Fibroblast of mammary gland (primary cell): ENCODE measurements at regions not wholly inside any gene's neighbourhood (a gene's known extent, or its start where the extent isn't known, plus 50 kb on each side); places are given as distances from the start of the nearest gene placed in this dataset.

Experiments used
- DNase-seq: peaks from one replicate; pipeline ENCODE4 v3.0.0-alpha.2; 2010; ENCODE audit warnings: low read depth
- H3K4me3 ChIP-seq: 2 replicates; pipeline ENCODE4 v1.5.1; 2011; ENCODE audit warnings: low read depth, mild to moderate bottlenecking, low read length, moderate library complexity; ENCODE audit not compliant: control insufficient read depth
- CTCF ChIP-seq: conservative IDR thresholded peaks from 2 replicates; pipeline ENCODE4 v1.5.1; 2011; ENCODE audit warnings: low read depth, low read length, inconsistent platforms; ENCODE audit not compliant: control insufficient read depth, insufficient read depth

GRCh38 chr2:167833294-167833693 lies 414.1 kb downstream of the STK39 start:
- no peak for DNase-seq
- TF ChIP-seq CTCF, result no peak
- no peak overlapping the region for H3K4me3 ChIP-seq

- no peak for DNase-seq
- no peak for TF ChIP-seq CTCF
- no peak overlapping the region for H3K4me3 ChIP-seq
Measured at GRCh38 chr2:167832868-167833287, 414.5 kb downstream of the STK39 start.

GRCh38 chr2:167827352-167828097 lies 419.9 kb downstream of the STK39 start:
- H3K4me3 ChIP-seq, result no peak overlapping the region
- no peak for TF ChIP-seq CTCF
- no peak for DNase-seq

- no peak for DNase-seq
- no peak for TF ChIP-seq CTCF
Measured at GRCh38 chr2:167826906-167827305, 420.5 kb downstream of the STK39 start.

GRCh38 chr2:167825664-167826063 lies 421.7 kb downstream of the STK39 start:
- H3K4me3 ChIP-seq, result no peak overlapping the region
- DNase-seq, result no peak
- TF ChIP-seq CTCF, result no peak

More at GRCh38 chr2:167826906-167827305, 420.5 kb downstream of the STK39 start:
- H3K4me3 ChIP-seq, result no peak overlapping the region

GRCh38 chr2:167822690-167823465 lies 424.5 kb downstream of the STK39 start:
- DNase-seq, result no peak
- TF ChIP-seq CTCF, result no peak
- no peak overlapping the region for H3K4me3 ChIP-seq
